ENCODE measurements at regions not wholly inside any gene's neighbourhood (a gene's known extent, or its start where the extent isn't known, plus 50 kb on each side); places are given as distances from the start of the nearest gene placed in this dataset.

GRCh38 chr1:36641776-36642175 is 159.1 kb upstream of the CSF3R start:
- no peak for ATAC-seq
- TF ChIP-seq RARB (CRISPR knock-in tag; IDR thresholded peaks at IDR 0.05) (no peak), POU6F1 (CRISPR knock-in tag; IDR thresholded peaks at IDR 0.05; ENCODE audit: borderline replicate concordance, low read depth) (no peak), SNAI2 (CRISPR knock-in tag; IDR thresholded peaks at IDR 0.05) (no peak), OSR1 (CRISPR knock-in tag; IDR thresholded peaks at IDR 0.05) (no peak), GLIS3 (CRISPR knock-in tag; IDR thresholded peaks at IDR 0.05) (no peak), TCF4 (CRISPR knock-in tag; IDR thresholded peaks at IDR 0.05; ENCODE audit: borderline replicate concordance) (no peak), ZFP30 (CRISPR knock-in tag; IDR thresholded peaks at IDR 0.05) (no peak), BACH2 (CRISPR knock-in tag; IDR thresholded peaks at IDR 0.05; ENCODE audit: borderline replicate concordance) (no peak), ZNF8 (CRISPR knock-in tag; IDR thresholded peaks at IDR 0.05) (no peak), PPARA (CRISPR knock-in tag; IDR thresholded peaks at IDR 0.05; ENCODE audit: borderline replicate concordance) (no peak), ZFP3 (CRISPR knock-in tag; IDR thresholded peaks at IDR 0.05) (no peak), ZNF70 (CRISPR knock-in tag; IDR thresholded peaks at IDR 0.05) (no peak), TOX (CRISPR knock-in tag; IDR thresholded peaks at IDR 0.05; ENCODE audit: borderline replicate concordance) (no peak), PATZ1 (CRISPR knock-in tag; IDR thresholded peaks at IDR 0.05; ENCODE audit: borderline replicate concordance) (no peak), ESRRG (CRISPR knock-in tag; IDR thresholded peaks at IDR 0.05) (no peak), ZC3H10 (CRISPR knock-in tag; IDR thresholded peaks at IDR 0.05) (no peak), ISL1 (CRISPR knock-in tag; IDR thresholded peaks at IDR 0.05) (no peak), ARNTL (CRISPR knock-in tag; IDR thresholded peaks at IDR 0.05; ENCODE audit: borderline replicate concordance, low read depth) (no peak)
- TF ChIP-seq, protein P1, sequence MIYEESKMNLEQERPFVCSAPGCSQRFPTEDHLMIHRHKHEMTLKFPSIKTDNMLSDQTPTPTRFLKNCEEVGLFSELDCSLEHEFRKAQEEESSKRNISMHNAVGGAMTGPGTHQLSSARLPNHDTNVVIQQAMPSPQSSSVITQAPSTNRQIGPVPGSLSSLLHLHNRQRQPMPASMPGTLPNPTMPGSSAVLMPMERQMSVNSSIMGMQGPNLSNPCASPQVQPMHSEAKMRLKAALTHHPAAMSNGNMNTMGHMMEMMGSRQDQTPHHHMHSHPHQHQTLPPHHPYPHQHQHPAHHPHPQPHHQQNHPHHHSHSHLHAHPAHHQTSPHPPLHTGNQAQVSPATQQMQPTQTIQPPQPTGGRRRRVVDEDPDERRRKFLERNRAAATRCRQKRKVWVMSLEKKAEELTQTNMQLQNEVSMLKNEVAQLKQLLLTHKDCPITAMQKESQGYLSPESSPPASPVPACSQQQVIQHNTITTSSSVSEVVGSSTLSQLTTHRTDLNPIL (CRISPR knock-in tag; IDR thresholded peaks at IDR 0.05; ENCODE audit: low read depth) = no peak

- ATAC-seq = no peak
- TF ChIP-seq ZFP3 (CRISPR knock-in tag; IDR thresholded peaks at IDR 0.05) = no peak
- TF ChIP-seq TOX (CRISPR knock-in tag; IDR thresholded peaks at IDR 0.05; ENCODE audit: borderline replicate concordance) = no peak
- no peak for TF ChIP-seq SNAI2 (CRISPR knock-in tag; IDR thresholded peaks at IDR 0.05)
- TF ChIP-seq ISL1 (CRISPR knock-in tag; IDR thresholded peaks at IDR 0.05) = no peak
- TF ChIP-seq, protein P1 (CRISPR knock-in tag; IDR thresholded peaks at IDR 0.05; ENCODE audit: low read depth) = no peak
- TF ChIP-seq ESRRG (CRISPR knock-in tag; IDR thresholded peaks at IDR 0.05) = no peak
- no peak for TF ChIP-seq CSDC2 (CRISPR knock-in tag; IDR thresholded peaks at IDR 0.05)
- no peak for TF ChIP-seq BACH2 (CRISPR knock-in tag; IDR thresholded peaks at IDR 0.05; ENCODE audit: borderline replicate concordance)
- TF ChIP-seq PATZ1 (CRISPR knock-in tag; IDR thresholded peaks at IDR 0.05; ENCODE audit: borderline replicate concordance) = no peak
Observed at GRCh38 chr1:36639461-36639860, 156.7 kb upstream of the CSF3R start.

DNA sequence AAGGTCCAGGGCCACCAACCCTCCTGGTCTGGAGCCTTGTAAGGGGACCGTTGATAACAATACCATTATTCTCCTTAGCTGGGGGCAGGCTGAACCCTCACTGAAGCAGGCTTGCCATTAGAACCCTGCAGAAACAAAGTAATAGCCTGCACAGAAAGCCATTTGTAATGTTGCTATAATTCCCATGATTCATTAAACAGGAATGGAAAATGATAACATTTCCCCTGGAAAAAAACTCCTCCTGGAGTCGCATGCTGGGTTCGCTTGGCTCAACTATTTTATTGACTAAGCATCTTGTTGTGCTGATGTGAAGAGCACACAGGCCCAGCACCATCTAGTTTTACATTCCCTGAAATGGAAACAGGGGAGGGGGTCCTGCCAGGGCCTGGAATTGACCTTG is 155.6 kb upstream of the CSF3R start:
- no peak for ATAC-seq
- TF ChIP-seq BACH2 (CRISPR knock-in tag; IDR thresholded peaks at IDR 0.05; ENCODE audit: borderline replicate concordance) (no peak), POU6F1 (CRISPR knock-in tag; IDR thresholded peaks at IDR 0.05; ENCODE audit: borderline replicate concordance, low read depth) (no peak), ZNF8 (CRISPR knock-in tag; IDR thresholded peaks at IDR 0.05) (no peak), GLIS3 (CRISPR knock-in tag; IDR thresholded peaks at IDR 0.05) (no peak), ZC3H10 (CRISPR knock-in tag; IDR thresholded peaks at IDR 0.05) (no peak), ARNTL (CRISPR knock-in tag; IDR thresholded peaks at IDR 0.05; ENCODE audit: borderline replicate concordance, low read depth) (no peak), RARB (CRISPR knock-in tag; IDR thresholded peaks at IDR 0.05) (no peak), ZFP3 (CRISPR knock-in tag; IDR thresholded peaks at IDR 0.05) (no peak), ZNF70 (CRISPR knock-in tag; IDR thresholded peaks at IDR 0.05) (no peak), ZNF565 (CRISPR knock-in tag; conservative IDR thresholded peaks at IDR 0.05; ENCODE audit: low read depth) (no peak), ESRRG (CRISPR knock-in tag; IDR thresholded peaks at IDR 0.05) (no peak), SNAI2 (CRISPR knock-in tag; IDR thresholded peaks at IDR 0.05) (no peak)
- TF ChIP-seq, protein P2, sequence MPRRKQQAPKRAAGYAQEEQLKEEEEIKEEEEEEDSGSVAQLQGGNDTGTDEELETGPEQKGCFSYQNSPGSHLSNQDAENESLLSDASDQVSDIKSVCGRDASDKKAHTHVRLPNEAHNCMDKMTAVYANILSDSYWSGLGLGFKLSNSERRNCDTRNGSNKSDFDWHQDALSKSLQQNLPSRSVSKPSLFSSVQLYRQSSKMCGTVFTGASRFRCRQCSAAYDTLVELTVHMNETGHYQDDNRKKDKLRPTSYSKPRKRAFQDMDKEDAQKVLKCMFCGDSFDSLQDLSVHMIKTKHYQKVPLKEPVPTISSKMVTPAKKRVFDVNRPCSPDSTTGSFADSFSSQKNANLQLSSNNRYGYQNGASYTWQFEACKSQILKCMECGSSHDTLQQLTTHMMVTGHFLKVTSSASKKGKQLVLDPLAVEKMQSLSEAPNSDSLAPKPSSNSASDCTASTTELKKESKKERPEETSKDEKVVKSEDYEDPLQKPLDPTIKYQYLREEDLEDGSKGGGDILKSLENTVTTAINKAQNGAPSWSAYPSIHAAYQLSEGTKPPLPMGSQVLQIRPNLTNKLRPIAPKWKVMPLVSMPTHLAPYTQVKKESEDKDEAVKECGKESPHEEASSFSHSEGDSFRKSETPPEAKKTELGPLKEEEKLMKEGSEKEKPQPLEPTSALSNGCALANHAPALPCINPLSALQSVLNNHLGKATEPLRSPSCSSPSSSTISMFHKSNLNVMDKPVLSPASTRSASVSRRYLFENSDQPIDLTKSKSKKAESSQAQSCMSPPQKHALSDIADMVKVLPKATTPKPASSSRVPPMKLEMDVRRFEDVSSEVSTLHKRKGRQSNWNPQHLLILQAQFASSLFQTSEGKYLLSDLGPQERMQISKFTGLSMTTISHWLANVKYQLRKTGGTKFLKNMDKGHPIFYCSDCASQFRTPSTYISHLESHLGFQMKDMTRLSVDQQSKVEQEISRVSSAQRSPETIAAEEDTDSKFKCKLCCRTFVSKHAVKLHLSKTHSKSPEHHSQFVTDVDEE (CRISPR knock-in tag; IDR thresholded peaks at IDR 0.05) = no peak
- TF ChIP-seq, protein P3, sequence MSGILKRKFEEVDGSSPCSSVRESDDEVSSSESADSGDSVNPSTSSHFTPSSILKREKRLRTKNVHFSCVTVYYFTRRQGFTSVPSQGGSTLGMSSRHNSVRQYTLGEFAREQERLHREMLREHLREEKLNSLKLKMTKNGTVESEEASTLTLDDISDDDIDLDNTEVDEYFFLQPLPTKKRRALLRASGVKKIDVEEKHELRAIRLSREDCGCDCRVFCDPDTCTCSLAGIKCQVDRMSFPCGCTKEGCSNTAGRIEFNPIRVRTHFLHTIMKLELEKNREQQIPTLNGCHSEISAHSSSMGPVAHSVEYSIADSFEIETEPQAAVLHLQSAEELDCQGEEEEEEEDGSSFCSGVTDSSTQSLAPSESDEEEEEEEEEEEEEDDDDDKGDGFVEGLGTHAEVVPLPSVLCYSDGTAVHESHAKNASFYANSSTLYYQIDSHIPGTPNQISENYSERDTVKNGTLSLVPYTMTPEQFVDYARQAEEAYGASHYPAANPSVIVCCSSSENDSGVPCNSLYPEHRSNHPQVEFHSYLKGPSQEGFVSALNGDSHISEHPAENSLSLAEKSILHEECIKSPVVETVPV (CRISPR knock-in tag; IDR thresholded peaks at IDR 0.05) = no peak
